ENCODE measurements at regions not wholly inside any gene's neighbourhood (a gene's known extent, or its start where the extent isn't known, plus 50 kb on each side); places are given as distances from the start of the nearest gene placed in this dataset.
"Not testable (repeated sequence)": the region's sequence is repeated elsewhere in the genome, so short reads cannot be mapped to it uniquely, and the experiment has no call there.

DNA sequence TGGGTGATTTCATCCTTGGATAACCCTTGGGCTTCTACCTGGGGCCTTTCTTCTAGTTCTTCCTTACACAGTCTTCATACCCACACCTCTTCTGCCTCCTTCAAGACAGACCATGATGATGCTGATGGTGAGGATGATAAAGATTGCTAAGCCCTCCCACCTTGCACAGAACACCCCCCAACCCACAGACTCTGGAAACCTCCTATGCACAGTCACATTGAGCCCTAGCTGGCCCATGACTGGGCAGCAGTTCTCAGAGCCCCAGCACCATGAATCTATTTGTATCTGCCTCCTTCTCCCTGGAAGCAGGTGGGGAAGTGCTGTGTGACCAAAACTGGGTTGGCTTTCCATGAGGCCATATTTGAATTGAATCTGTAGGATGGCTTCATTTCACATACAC, 99.8 kb downstream of the EN1 start:
- no peak overlapping the region for H3K4me3 ChIP-seq (ENCODE audit: low read depth, low read length)
- CTCF ChIA-PET: interaction anchor here (1.4 kb wide), 1 partner anchor 108 kb away, joined by 3 read pairs; no protein-coding TSS in a partner anchor
- TF ChIP-seq, protein P1, sequence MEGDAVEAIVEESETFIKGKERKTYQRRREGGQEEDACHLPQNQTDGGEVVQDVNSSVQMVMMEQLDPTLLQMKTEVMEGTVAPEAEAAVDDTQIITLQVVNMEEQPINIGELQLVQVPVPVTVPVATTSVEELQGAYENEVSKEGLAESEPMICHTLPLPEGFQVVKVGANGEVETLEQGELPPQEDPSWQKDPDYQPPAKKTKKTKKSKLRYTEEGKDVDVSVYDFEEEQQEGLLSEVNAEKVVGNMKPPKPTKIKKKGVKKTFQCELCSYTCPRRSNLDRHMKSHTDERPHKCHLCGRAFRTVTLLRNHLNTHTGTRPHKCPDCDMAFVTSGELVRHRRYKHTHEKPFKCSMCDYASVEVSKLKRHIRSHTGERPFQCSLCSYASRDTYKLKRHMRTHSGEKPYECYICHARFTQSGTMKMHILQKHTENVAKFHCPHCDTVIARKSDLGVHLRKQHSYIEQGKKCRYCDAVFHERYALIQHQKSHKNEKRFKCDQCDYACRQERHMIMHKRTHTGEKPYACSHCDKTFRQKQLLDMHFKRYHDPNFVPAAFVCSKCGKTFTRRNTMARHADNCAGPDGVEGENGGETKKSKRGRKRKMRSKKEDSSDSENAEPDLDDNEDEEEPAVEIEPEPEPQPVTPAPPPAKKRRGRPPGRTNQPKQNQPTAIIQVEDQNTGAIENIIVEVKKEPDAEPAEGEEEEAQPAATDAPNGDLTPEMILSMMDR (IDR thresholded peaks at IDR 0.05; ENCODE audit: insufficient read depth, low read length, missing control alignments): no peak
- DNase-seq (ENCODE audit: low read depth, low spot score): no peak
- POLR2A ChIA-PET: no interaction called here

DNA sequence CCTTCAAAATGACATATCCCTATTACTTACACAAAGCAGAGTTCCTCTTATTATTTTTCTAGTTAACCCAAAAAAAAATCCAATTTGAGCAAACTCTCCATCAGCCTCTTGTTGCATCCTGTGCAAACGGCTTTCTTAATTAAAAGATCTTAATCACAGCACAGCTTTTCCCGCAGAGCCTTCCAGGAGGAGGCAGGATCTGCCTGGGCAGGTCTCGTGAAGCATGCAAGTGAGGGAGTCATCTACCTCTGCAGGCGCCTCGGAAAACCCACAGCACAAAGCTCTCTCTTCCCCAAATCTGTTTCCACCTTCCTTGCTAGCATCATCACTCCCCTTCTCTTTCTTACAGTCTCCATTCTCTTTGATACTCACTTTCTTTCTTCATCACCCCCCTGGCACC, 100.4 kb downstream of the EN1 start:
- CTCF ChIA-PET: interaction anchor here (1.4 kb wide), 1 partner anchor 108 kb away, joined by 3 read pairs; no protein-coding TSS in a partner anchor

DNA sequence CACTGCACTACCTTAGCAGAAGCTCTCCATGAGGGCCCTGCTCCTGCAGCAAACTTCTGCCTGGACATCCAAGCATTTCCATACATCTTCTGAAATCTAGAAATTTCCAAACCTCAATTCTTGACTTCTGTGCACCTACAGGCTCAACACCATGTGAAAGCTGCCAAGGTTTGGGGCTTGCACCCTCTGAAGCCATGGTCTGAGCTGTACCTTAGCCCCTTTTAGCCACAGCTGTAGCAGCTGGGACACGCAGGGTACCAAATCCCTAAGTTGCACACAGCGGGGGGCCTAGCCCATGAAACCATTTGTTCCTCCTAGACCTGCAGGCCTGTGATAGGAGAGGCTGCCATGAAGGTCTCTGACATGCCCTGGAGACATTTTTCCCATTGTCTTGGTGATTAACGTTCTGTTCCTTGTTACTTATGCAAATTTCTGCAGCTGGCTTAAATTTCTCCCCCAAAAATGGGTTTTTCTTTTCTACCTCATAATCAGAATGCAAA, 102.7 kb downstream of the EN1 start:
- POLR2A ChIA-PET; DNase-seq (ENCODE audit: low read depth, low spot score); H3K4me3 ChIP-seq (ENCODE audit: low read depth, low read length); CTCF ChIA-PET: not testable (repeated sequence)

More for the DNA sequence above, 100.4 kb downstream of the EN1 start:
- no peak overlapping the region for H3K4me3 ChIP-seq (ENCODE audit: low read depth, low read length)
- no peak for DNase-seq (ENCODE audit: low read depth, low spot score)
- POLR2A ChIA-PET: no interaction called here
- TF ChIP-seq, protein P1 (IDR thresholded peaks at IDR 0.05; ENCODE audit: insufficient read depth, low read length, missing control alignments): no peak

DNA sequence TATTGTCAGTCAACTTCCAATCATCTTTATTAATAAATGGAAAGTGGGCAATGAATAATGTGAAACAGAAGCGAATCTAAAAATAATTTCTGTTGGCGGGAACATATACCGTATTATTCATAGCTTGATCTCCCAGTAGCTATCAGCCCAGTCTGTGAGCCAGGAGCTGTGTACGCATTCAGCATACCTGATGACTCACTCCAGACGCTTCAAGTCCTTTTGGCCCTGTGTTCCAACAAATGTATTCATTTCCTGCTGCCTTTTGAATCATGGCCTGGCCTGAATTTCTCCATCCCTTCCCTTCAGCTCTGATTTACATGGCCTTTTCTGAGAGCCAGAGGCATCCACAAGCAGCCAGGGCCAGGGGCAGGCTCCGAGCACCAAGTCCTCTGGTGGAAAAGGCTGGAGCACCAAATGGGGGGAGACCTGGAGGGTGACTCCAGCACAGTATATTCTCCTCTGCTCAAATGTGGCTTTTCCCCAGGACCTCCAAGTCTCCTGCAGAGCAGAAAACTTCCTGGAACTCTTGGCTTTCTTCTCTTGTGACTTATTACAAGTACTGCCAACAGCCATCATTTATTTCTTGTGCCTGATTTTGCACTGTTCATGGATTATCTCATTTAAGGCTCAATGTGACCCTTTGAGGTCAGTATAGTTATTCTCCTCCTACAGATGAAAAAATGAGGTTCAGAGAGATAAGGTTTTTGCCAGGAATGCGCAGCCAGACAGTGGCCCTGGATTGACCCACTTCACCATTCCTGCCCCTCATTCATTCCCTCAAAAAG, 108.7 kb downstream of the EN1 start:
- POLR2A ChIA-PET: interaction anchor here (0.6 to 1.5 kb wide), 2 partner anchors 68 to 70 kb away, joined by 3 to 5 read pairs; no protein-coding TSS in a partner anchor
- TF ChIP-seq, protein P1 (IDR thresholded peaks at IDR 0.05; ENCODE audit: insufficient read depth, low read length, missing control alignments): no peak
- no peak overlapping the region for H3K4me3 ChIP-seq (ENCODE audit: low read depth, low read length)
- CTCF ChIA-PET: interaction anchor here (1.1 to 1.6 kb wide), 4 partner anchors 9 to 117 kb away, joined by 3 to 6 read pairs (median 4); no protein-coding TSS in a partner anchor
- peak; percentile 93 for DNase-seq (ENCODE audit: low read depth, low spot score)

DNA sequence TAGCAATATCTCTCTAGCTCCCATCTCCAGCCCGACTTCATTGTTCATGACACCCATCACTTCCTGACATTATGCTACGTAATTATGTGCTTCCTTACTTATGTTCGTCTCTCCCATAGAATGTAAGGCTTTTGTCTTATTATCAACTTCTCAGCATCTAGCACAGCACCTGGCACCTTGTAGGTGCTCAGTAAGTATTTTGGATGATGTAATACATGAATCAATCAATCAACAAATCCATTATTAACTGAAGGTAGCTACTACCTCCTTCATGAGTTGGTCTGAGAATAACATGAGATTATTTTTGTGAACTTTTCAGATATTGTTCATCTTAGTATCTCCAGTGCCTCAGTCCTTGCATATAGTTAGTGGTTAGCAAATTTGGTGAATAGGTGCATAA, 109.3 kb downstream of the EN1 start:
- no peak for DNase-seq (ENCODE audit: low read depth, low spot score)
- CTCF ChIA-PET: interaction anchor here (1.1 to 1.6 kb wide), 4 partner anchors 9 to 117 kb away, joined by 3 to 6 read pairs (median 4); no protein-coding TSS in a partner anchor
- TF ChIP-seq, protein P1 (IDR thresholded peaks at IDR 0.05; ENCODE audit: insufficient read depth, low read length, missing control alignments): no peak
- POLR2A ChIA-PET: interaction anchor here (0.6 to 1.5 kb wide), 2 partner anchors 68 to 70 kb away, joined by 3 to 5 read pairs; no protein-coding TSS in a partner anchor
- no peak overlapping the region for H3K4me3 ChIP-seq (ENCODE audit: low read depth, low read length)

DNA sequence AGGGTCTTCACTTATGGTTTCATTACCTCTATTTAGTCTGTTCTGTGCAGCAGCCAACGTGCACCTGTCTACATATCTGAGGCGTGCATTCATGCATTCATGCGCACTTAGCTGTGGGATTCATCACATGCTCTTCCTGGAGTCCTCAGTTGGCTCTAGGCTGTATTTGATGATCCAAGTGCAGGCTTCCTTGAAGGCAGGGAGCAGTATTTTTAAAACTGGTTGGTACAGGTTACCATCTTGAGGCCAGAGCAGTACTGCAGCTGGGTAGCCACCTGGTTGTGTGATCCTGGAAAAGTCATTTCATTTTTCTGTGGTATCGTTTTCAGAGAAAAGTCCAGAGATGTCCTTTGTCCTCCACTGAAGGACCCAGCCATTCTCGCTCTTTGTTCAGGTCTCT, 109.8 kb downstream of the EN1 start:
- TF ChIP-seq, protein P1 (IDR thresholded peaks at IDR 0.05; ENCODE audit: insufficient read depth, low read length, missing control alignments): no peak
- H3K4me3 ChIP-seq (ENCODE audit: low read depth, low read length): no peak overlapping the region
- ChIA-PET POLR2A (interaction anchor here (1.5 kb wide), 1 partner anchor 69 kb away, joined by 5 read pairs; no protein-coding TSS in a partner anchor), CTCF (interaction anchor here (1.1 to 1.6 kb wide), 4 partner anchors 8 to 118 kb away, joined by 3 to 6 read pairs (median 4); no protein-coding TSS in a partner anchor)
- DNase-seq (ENCODE audit: low read depth, low spot score): no peak

Data from AG04449 (cell line).